HG03521 (cell line): ENCODE measurements at regions not wholly inside any gene's neighbourhood (a gene's known extent, or its start where the extent isn't known, plus 50 kb on each side); places are given as distances from the start of the nearest gene placed in this dataset.
"Not testable (repeated sequence)": the region's sequence is repeated elsewhere in the genome, so short reads cannot be mapped to it uniquely, and the experiment has no call there.

Experiments
- ATAC-seq: cut with Tn5 transposase; IDR thresholded peaks from one replicate; pipeline ENCODE4 v1.9.1; 2021; ENCODE audit warnings: mild to moderate bottlenecking, moderate library complexity; ENCODE audit not compliant: unreplicated experiment

DNA sequence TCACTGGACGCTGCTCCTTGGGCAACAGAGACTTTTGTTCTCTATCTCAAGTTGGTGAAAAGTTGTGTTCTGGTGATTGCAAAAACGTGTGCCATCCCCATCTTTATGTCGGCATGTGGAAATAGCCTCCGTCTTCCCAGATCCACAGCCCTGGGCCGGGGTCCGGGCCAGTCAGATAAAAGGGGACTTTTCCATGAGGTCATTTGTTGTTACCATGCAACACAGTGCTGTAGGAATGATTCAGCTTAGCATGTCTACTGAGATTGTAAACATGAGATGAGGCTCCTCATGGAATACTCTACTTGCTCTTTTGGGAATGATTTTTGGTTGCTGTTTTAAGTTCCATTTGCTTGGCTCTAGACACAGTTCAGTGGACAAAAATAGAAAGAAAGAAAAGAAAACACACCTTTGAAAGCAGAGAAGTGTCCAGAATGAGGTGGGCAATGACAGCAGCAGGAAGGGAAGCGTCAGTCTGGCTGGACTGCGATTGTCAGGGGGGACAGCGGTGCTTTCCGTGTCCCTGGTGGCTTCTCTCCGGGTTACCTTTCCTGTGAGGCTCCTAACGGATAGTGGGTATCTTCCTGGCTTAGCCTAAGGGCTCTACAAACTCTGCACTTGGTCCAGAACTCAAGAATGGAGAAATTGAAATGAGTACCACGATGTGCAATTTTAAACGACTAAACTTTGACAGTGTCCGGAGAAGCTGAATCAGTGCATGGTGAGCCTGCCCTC is 91.6 kb downstream of the TEX29 start:
- no peak for ATAC-seq

GRCh38 chr13:111413407-111414187 is 93.2 kb downstream of the TEX29 start:
- ATAC-seq = no peak

DNA sequence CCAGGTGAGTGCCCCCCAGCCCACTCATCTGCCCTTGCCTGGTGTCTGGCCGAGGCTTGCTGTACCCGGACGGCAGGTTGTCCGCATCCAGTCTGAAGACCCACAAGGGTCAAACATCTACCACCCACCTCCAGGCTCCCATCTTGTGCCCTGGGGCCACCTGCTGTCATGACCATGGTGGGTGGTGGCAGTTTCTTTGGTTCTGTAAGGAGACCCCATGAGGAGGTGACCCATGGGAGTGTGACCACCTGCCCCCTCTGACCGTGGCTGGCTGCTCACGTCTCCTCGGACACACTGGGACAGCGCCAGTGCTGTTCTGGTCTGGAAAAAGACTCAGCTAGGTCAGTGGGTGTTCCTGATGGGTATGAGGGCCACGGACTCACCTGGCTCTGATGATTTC is 93.9 kb downstream of the TEX29 start:
- no peak for ATAC-seq

DNA sequence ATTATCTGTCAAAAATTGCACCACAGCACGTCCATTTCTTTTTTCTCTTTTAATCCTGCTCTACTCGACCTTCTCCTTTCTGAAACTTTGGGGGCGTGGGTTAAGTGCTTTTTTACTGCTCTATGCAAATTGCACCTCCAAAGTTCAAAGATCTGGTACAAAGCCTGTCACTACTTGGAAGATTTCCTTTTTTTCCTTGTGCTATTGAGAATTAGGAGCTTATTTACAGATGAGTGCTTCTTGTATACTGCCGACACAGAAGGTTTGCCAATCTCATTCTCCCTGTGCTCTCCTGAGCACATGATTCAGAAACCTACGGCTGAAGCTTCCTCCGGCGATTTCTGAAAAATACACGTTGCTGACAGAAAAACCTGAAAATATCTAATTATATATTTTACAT is 94.8 kb downstream of the TEX29 start:
- ATAC-seq = no peak

DNA sequence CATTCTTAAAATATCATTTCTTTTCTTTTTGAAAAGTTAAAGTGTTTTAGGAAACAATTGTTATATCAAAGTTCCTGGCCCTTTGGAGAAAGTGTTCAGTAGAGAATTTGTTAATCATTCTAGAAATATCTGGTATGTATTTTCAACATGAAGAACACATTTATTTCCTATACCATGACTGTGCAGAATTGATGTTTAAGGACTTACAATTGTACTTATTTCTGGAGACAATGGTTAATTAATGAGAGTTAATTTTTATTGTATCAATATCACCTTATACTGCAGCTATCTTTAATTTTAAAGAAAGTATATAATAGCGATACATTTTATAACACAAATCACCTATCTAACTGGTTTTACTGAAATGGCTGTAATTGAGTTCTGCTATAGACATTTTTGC is 95.3 kb downstream of the TEX29 start:
- no peak for ATAC-seq

- ATAC-seq = no peak
Observed at GRCh38 chr13:111418101-111418500, 97.7 kb downstream of the TEX29 start.

GRCh38 chr13:111420113-111420876 is 99.9 kb downstream of the TEX29 start:
- ATAC-seq = no peak

DNA sequence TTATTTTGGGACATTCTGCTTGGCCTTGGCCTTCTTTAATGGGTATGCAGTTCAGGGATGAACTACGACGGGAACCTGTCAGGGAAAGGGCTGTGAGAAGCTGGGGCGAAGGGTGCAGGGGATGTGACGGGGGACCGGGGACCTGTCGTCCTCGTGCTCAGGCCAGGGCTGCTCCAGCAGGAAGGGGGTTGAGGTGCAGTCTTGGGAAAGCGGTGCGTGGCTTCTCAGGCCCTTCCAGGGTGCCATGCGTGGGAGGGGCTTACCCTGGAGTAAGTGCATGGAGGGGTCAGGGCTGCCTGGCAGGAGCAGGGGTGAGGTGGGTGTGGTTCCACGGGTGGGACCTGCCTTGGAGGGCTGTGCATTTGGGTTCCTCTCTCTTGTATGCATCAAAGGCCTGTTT is 100.8 kb downstream of the TEX29 start:
- ATAC-seq = no peak

DNA sequence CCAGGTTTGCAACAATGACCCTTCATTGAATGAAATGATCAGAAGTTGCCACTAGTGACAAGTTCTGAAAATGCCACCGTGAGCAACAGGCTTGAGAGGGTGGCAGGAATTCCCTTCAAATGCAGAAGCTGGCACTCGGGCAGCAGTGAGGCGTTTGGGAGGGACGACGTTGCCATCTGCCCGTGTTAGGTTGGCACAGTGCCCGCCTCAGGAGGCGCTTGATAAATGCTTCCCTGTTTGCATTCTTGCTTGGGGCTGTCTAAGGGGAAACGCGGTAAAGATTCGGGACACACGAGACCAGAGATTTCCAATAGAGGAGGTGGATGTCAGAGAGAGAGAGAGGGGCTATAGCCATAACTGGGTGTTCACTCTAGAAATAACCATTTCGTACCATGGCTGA is 101.9 kb downstream of the TEX29 start:
- no peak for ATAC-seq

GRCh38 chr13:111423168-111423785 is 102.8 kb downstream of the TEX29 start:
- no peak for ATAC-seq

DNA sequence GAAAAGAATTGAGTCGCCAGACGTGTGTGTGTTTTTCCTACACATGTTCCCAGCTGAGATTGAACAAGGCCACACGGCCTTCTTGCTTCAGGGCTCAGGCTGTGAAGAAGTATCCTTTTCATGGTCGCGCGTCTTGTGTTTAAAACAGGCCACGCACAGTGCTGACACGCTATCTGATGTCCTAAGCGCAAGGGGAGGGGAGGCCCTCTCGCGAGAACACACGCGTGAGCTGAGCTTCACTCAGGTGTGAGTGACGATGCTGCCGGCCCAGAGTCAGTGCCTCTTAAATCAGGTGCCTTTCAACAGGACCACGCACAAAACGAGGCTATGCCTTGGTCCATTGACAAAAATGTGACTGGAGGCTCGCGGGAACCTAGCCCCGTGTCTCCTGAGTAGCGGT is 103.7 kb downstream of the TEX29 start:
- no peak for ATAC-seq

GRCh38 chr13:111425326-111425725 is 104.9 kb downstream of the TEX29 start:
- ATAC-seq = no peak

- ATAC-seq = peak; percentile 82
Observed at GRCh38 chr13:111429064-111429558, 108.7 kb downstream of the TEX29 start.

- ATAC-seq = no peak
Observed at GRCh38 chr13:111431206-111431605, 110.8 kb downstream of the TEX29 start.

GRCh38 chr13:111434578-111435159 is 114.2 kb downstream of the TEX29 start:
- ATAC-seq = no peak

- ATAC-seq = no peak
Observed at GRCh38 chr13:111436446-111436845, 116.0 kb downstream of the TEX29 start.

GRCh38 chr13:111437417-111437816 is 117.0 kb downstream of the TEX29 start:
- no peak for ATAC-seq

- no peak for ATAC-seq
Observed at GRCh38 chr13:111437856-111438547, 117.6 kb downstream of the TEX29 start.

- ATAC-seq = not testable (repeated sequence)
Observed at GRCh38 chr13:111440492-111440891, 120.0 kb downstream of the TEX29 start.

GRCh38 chr13:111443981-111444380 is 123.5 kb downstream of the TEX29 start:
- no peak for ATAC-seq
